Activated CD4-positive, alpha-beta memory T cell treated with anti-CD3 and anti-CD28 coated beads, Interleukin-2, amount 10 ng/mL, durations not matched to agents 7 days and 5 days (primary cell): ENCODE measurements at regions not wholly inside any gene's neighbourhood (a gene's known extent, or its start where the extent isn't known, plus 50 kb on each side); places are given as distances from the start of the nearest gene placed in this dataset.

Experiments
- CTCF ChIA-PET: fragments of 350-600 bp; sonication (Branson Sonifier 250); formaldehyde crosslinking; loops from one replicate; lab custom pipeline; 2021; ENCODE audit warnings: antibody characterized with exemption, inconsistent platforms; lab: Charles Lee
- POLR2A ChIA-PET: fragments of 350-600 bp; sonication (Branson Sonifier 250); formaldehyde crosslinking; loops from one replicate; lab custom pipeline; 2021; ENCODE audit warnings: antibody characterized with exemption; lab: Charles Lee
- DNase-seq: peaks from one replicate; pipeline ENCODE4 v3.0.0-alpha.2; 2020
- H3K27ac Mint-ChIP-seq: one replicate; pipeline ENCODE4 v1.8.0; 2021; ENCODE audit warnings: mild to moderate bottlenecking, mixed read lengths
- H3K27me3 Mint-ChIP-seq: one replicate; pipeline ENCODE4 v1.8.0; 2021; ENCODE audit warnings: mixed read lengths
- H3K36me3 Mint-ChIP-seq: one replicate; pipeline ENCODE4 v1.8.0; 2021; ENCODE audit warnings: low read depth, mixed read lengths
- H3K4me1 Mint-ChIP-seq: one replicate; pipeline ENCODE4 v1.8.0; 2021; ENCODE audit warnings: mixed read lengths
- H3K4me3 Mint-ChIP-seq: one replicate; pipeline ENCODE4 v1.8.0; 2021; ENCODE audit warnings: mild to moderate bottlenecking, mixed read lengths
- H3K9me3 Mint-ChIP-seq: one replicate; pipeline ENCODE4 v1.8.0; 2021; ENCODE audit warnings: mixed read lengths

DNA sequence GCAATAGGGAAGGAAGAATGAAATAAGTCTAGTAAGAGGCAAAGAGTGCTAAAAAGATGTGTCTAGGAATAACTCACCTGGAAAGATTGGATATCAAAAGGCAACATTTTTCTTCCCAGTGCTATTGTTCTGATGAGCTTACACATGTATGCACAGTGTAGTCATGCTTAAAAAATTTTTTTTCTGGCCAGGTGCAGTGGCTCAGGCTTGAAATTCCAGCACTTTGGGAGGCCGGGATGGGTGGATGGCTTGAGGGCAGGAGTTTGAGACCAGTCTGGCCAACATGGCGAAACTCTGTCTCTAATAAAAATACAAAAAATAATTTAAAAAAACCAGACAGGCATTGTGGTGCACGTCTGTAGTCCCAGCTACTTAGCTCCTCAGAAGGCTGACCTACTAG lies 795.8 kb upstream of the IGFBP7 start:
- Mint-ChIP-seq H3K9me3 (no peaks in the 10 kb centered on the region), H3K27ac (no peak overlapping the region), H3K4me1 (no peaks in the 10 kb centered on the region), H3K27me3 (no peaks in the 10 kb centered on the region), H3K4me3 (no peak overlapping the region), H3K36me3 (no peaks in the 10 kb centered on the region)
- DNase-seq, result no peak
- CTCF ChIA-PET, result no interaction called here
- POLR2A ChIA-PET, result no interaction called here

DNA sequence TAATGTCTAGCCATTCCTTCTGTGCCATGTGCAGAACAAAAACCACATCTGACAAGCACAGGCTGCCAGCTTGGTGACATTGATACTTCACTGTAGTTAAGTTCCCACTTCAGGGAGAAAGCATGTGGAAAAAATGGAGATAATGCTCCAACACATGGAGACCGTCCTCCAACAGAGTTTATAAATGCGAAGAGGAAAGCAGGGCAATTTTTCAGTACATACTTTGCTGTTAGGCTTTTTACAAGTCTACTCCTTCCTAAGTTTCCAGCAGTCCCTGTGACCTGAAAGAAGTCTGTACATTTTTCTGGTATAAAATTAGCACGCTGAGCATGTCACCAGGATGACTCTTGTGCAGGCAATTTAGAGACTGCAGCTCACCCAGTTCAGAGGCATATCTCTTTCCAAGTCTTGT lies 766.9 kb upstream of the IGFBP7 start:
- Mint-ChIP-seq H3K4me1 (no peaks in the 10 kb centered on the region), H3K9me3 (no peaks in the 10 kb centered on the region), H3K36me3 (no peaks in the 10 kb centered on the region), H3K27me3 (no peaks in the 10 kb centered on the region), H3K4me3 (no peak overlapping the region), H3K27ac (no peak overlapping the region)
- ChIA-PET POLR2A (no interaction called here), CTCF (no interaction called here)
- no peak for DNase-seq

DNA sequence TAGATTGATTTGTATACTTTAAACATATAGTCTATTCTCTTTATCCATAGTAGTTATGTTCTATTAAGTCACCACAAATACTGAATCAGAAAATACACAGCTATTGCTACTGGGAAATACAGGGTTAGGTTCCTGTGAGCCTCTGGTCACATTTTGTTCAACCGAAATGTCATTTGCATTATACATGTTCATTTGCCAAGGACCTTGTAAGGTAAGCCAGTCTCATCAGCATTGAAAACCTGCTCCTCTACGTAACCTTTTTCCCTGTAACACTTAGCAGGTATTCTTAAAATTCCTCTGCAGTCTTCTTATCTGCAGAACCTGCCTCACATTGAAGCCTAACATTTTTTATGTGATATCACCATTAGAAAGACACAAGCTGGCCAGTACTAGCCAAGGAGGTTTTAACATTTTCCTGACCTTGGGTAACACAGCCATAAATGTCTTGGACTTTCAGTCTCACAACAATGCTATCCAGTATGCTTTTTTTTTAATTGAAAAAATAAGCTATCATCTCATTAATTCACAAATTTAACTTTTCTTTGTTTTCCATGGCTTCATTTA lies 765.7 kb upstream of the IGFBP7 start:
- no peak overlapping the region for H3K4me3 Mint-ChIP-seq
- no peaks in the 10 kb centered on the region for H3K9me3 Mint-ChIP-seq
- ChIA-PET POLR2A (no interaction called here), CTCF (no interaction called here)
- H3K36me3 Mint-ChIP-seq, result no peaks in the 10 kb centered on the region
- H3K27me3 Mint-ChIP-seq, result no peaks in the 10 kb centered on the region
- H3K27ac Mint-ChIP-seq, result no peak overlapping the region
- no peaks in the 10 kb centered on the region for H3K4me1 Mint-ChIP-seq
- no peak for DNase-seq

DNA sequence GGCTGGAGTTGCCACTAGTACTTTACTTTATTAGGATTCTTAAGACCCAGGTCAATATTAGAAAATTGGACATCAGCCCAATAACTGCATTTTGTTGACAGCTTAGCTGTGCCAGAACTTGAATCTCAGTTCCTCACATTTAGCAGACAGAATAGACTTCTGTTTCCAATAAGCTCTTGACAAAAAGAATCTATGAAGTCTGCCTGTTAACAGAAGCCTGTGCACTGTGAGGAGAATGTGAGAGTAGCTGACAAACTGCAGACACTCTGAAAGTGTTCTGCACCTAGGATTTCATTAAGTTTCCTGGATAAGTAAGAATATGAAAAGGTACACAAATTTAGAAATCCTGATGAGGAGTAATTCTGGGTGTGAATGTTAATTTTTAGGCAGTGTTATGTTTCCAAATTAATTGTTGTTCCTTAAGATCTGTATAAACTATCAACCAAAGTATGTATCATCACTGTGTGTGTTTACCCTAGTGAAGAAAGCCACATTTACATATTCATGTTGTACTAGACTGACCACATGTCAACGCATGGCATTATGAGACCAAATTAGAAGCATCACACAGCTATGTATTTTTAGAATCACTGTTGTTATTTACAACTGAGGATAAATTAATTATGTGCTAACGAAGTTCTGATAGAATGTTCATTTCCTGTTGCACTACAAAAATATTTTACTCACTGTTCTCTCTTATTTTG lies 756.4 kb upstream of the IGFBP7 start:
- no peak for DNase-seq
- ChIA-PET CTCF (no interaction called here), POLR2A (no interaction called here)
- Mint-ChIP-seq H3K36me3 (no peaks in the 10 kb centered on the region), H3K4me1 (no peaks in the 10 kb centered on the region), H3K9me3 (peaks cover 2% of the 10 kb centered on the region), H3K27ac (no peak overlapping the region), H3K4me3 (no peak overlapping the region), H3K27me3 (no peaks in the 10 kb centered on the region)

DNA sequence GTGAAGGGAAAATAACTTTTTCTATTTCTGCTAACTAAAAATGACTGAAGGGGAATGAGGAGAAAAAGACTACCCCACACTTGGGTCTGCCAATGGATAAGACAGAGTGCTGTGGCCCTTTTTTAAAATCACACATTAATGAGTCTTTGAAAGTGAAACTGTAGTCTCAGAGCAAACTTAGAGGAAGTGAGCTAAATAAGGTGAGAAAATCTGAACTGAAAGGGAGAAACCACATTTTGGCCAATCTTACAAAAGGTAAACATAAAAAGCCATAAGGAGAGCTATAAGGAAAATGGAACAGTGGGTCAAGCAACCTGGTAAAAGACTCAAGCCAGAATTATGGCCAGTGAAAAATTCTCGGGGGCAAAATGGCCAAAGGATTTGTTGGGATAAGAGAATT lies 755.1 kb upstream of the IGFBP7 start:
- peaks cover 2% of the 10 kb centered on the region for H3K9me3 Mint-ChIP-seq
- no peak for DNase-seq
- H3K36me3 Mint-ChIP-seq, result no peaks in the 10 kb centered on the region
- H3K27ac Mint-ChIP-seq, result no peak overlapping the region
- no peak overlapping the region for H3K4me3 Mint-ChIP-seq
- CTCF ChIA-PET, result no interaction called here
- POLR2A ChIA-PET, result no interaction called here
- H3K27me3 Mint-ChIP-seq, result no peaks in the 10 kb centered on the region
- no peaks in the 10 kb centered on the region for H3K4me1 Mint-ChIP-seq

DNA sequence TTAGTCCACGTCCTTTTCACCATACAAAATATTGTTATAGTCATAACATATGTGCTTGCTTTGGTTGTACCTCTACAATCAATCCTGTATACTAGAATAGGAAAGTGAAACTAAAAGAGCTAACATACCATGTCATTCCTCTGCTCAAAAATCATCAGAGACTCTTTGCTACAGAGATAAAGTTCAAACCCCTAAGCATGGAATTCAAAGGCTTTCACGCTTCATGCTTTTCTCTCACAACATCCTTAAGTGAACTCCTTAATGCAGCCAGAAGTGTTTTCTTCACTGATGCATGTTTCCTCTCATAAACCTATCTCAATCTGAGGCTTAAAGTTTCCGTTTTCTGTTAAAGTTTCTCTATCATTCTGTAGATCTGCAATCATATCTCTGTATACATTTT lies 744.6 kb upstream of the IGFBP7 start:
- DNase-seq, result no peak
- H3K27me3 Mint-ChIP-seq, result no peaks in the 10 kb centered on the region
- no peak overlapping the region for H3K4me3 Mint-ChIP-seq
- no peaks in the 10 kb centered on the region for H3K9me3 Mint-ChIP-seq
- no peaks in the 10 kb centered on the region for H3K36me3 Mint-ChIP-seq
- no peaks in the 10 kb centered on the region for H3K4me1 Mint-ChIP-seq
- ChIA-PET POLR2A (no interaction called here), CTCF (interaction anchor here (0.6 kb wide), 1 partner anchor 392 kb away, joined by 3 read pairs; no protein-coding TSS in a partner anchor)
- no peak overlapping the region for H3K27ac Mint-ChIP-seq

GRCh38 chr4:57850141-57850540 lies 740.0 kb upstream of the IGFBP7 start:
- CTCF ChIA-PET, result no interaction called here
- H3K27me3 Mint-ChIP-seq, result no peaks in the 10 kb centered on the region
- POLR2A ChIA-PET, result no interaction called here
- H3K27ac Mint-ChIP-seq, result no peak overlapping the region
- no peaks in the 10 kb centered on the region for H3K9me3 Mint-ChIP-seq
- H3K4me3 Mint-ChIP-seq, result no peak overlapping the region
- H3K36me3 Mint-ChIP-seq, result no peaks in the 10 kb centered on the region
- DNase-seq, result no peak
- no peaks in the 10 kb centered on the region for H3K4me1 Mint-ChIP-seq

- Mint-ChIP-seq H3K9me3 (no peaks in the 10 kb centered on the region), H3K36me3 (no peaks in the 10 kb centered on the region), H3K4me1 (no peaks in the 10 kb centered on the region), H3K27me3 (no peaks in the 10 kb centered on the region), H3K4me3 (no peak overlapping the region), H3K27ac (no peak overlapping the region)
- DNase-seq, result no peak
- ChIA-PET POLR2A (no interaction called here), CTCF (no interaction called here)
Observed at GRCh38 chr4:57832083-57832482, 721.9 kb upstream of the IGFBP7 start.

GRCh38 chr4:57789666-57790065 lies 679.5 kb upstream of the IGFBP7 start:
- CTCF ChIA-PET, result no interaction called here
- H3K9me3 Mint-ChIP-seq, result peaks cover 2% of the 10 kb centered on the region
- H3K4me1 Mint-ChIP-seq, result no peaks in the 10 kb centered on the region
- DNase-seq, result no peak
- no peaks in the 10 kb centered on the region for H3K36me3 Mint-ChIP-seq
- no peak overlapping the region for H3K27ac Mint-ChIP-seq
- H3K4me3 Mint-ChIP-seq, result no peak overlapping the region
- POLR2A ChIA-PET, result no interaction called here
- no peaks in the 10 kb centered on the region for H3K27me3 Mint-ChIP-seq

GRCh38 chr4:57777876-57778275 lies 667.7 kb upstream of the IGFBP7 start:
- H3K36me3 Mint-ChIP-seq, result no peaks in the 10 kb centered on the region
- POLR2A ChIA-PET, result no interaction called here
- CTCF ChIA-PET, result no interaction called here
- no peak overlapping the region for H3K27ac Mint-ChIP-seq
- H3K9me3 Mint-ChIP-seq, result no peaks in the 10 kb centered on the region
- no peaks in the 10 kb centered on the region for H3K27me3 Mint-ChIP-seq
- no peak for DNase-seq
- H3K4me3 Mint-ChIP-seq, result no peak overlapping the region
- no peaks in the 10 kb centered on the region for H3K4me1 Mint-ChIP-seq

GRCh38 chr4:57774681-57775080 lies 664.5 kb upstream of the IGFBP7 start:
- POLR2A ChIA-PET, result no interaction called here
- no peaks in the 10 kb centered on the region for H3K36me3 Mint-ChIP-seq
- H3K9me3 Mint-ChIP-seq, result no peaks in the 10 kb centered on the region
- H3K4me3 Mint-ChIP-seq, result no peak overlapping the region
- no peaks in the 10 kb centered on the region for H3K27me3 Mint-ChIP-seq
- CTCF ChIA-PET, result no interaction called here
- H3K27ac Mint-ChIP-seq, result no peak overlapping the region
- DNase-seq, result no peak
- no peaks in the 10 kb centered on the region for H3K4me1 Mint-ChIP-seq

DNA sequence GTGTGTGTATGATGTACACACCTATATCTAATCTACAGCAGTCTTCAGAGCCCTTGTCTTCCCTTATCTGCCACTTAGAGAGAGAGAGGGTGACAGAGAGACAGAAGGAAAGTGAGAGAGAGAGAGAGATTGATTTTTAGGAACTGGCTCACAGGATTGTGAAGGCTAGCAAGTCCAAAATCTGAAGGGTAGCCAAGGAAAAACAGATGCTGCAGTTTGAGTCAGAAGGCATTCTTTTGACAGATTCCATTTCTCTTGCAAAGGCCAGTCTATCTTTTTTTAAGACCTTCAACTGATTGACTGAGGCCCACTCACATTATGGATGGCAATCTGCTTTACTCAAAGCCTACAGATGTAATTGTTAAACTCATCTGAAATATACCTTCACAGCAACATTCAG lies 664.0 kb upstream of the IGFBP7 start:
- ChIA-PET POLR2A (no interaction called here), CTCF (no interaction called here)
- Mint-ChIP-seq H3K27ac (no peak overlapping the region), H3K27me3 (no peaks in the 10 kb centered on the region), H3K36me3 (no peaks in the 10 kb centered on the region), H3K9me3 (no peaks in the 10 kb centered on the region), H3K4me3 (no peak overlapping the region), H3K4me1 (no peaks in the 10 kb centered on the region)
- DNase-seq, result no peak

DNA sequence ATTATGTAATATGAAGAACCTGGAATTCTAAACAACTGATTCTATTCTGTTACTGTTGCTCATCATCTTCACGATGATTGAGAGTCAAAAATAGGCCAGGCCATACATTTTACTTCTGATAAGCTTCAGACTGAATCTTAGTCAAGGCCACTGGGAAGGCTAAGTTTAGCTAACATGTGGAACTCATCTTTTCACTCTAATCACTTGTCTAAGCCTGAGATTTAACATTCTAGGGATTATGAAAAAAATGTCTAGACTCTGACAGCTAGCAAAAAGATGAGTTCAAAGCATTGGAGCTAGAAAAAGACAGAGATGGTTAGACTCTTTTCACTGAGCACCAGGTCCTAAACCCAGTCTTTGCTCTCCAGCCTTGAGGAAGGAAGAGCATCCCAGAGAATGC lies 656.2 kb upstream of the IGFBP7 start:
- no peaks in the 10 kb centered on the region for H3K27me3 Mint-ChIP-seq
- DNase-seq, result no peak
- POLR2A ChIA-PET, result no interaction called here
- no peak overlapping the region for H3K4me3 Mint-ChIP-seq
- CTCF ChIA-PET, result no interaction called here
- H3K9me3 Mint-ChIP-seq, result no peaks in the 10 kb centered on the region
- H3K36me3 Mint-ChIP-seq, result no peaks in the 10 kb centered on the region
- H3K4me1 Mint-ChIP-seq, result no peaks in the 10 kb centered on the region
- no peak overlapping the region for H3K27ac Mint-ChIP-seq

DNA sequence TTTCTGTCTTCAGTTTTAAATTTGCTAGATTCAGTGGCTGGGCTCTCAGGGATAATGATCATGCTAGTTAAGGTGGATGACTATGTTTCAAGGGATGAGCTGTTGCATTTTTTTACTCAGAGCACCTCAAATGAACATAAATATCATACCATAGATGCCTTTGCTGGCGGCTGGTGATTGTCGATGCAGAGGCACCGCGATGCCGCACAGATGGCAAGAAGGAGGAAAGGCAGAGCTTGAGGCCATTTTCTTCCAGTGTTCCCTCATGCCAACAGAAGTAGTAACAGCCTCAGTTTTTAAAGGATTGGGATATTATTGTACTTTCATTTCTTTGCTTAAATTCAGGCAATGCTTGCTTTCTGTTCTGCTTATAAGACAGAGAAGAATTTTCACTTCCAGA lies 654.7 kb upstream of the IGFBP7 start:
- no peaks in the 10 kb centered on the region for H3K9me3 Mint-ChIP-seq
- no peak for DNase-seq
- H3K27ac Mint-ChIP-seq, result no peak overlapping the region
- H3K4me3 Mint-ChIP-seq, result no peak overlapping the region
- ChIA-PET POLR2A (no interaction called here), CTCF (no interaction called here)
- H3K4me1 Mint-ChIP-seq, result no peaks in the 10 kb centered on the region
- no peaks in the 10 kb centered on the region for H3K36me3 Mint-ChIP-seq
- no peaks in the 10 kb centered on the region for H3K27me3 Mint-ChIP-seq
